VCaP (cell line): ENCODE measurements at regions not wholly inside any gene's neighbourhood (a gene's known extent, or its start where the extent isn't known, plus 50 kb on each side); places are given as distances from the start of the nearest gene placed in this dataset.

ENCODE experiments used
- H3K27ac ChIP-seq: fragments of 450-650 bp; 2 replicates; pipeline ENCODE4 v1.5.1; 2017
- TF ChIP-seq, protein P1 (sequence below): fragments of 450-650 bp; conservative IDR thresholded peaks from 2 replicates; pipeline ENCODE4 v1.5.1; 2017; ENCODE audit warnings: mild to moderate bottlenecking, moderate library complexity

DNA sequence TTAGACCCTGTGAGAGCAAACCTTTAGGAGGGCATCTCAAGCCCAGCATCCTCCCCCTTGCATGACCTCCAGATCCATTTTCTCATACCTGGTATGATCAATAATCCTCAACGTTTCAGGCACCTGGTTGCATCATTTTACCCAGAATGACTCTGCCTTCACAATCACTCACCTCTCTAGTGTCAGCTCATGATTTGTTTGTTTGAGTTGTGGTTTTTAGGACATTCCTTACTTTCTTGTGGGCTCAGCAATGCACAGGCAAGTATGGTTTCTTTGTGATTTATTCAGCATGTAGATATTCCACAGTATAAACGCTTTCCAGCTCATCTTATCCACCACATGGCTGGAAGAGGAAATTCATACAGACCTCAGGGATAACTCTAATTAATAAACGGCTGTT, 93.6 kb upstream of the CPEB2 start:
- no peak overlapping the region for H3K27ac ChIP-seq

DNA sequence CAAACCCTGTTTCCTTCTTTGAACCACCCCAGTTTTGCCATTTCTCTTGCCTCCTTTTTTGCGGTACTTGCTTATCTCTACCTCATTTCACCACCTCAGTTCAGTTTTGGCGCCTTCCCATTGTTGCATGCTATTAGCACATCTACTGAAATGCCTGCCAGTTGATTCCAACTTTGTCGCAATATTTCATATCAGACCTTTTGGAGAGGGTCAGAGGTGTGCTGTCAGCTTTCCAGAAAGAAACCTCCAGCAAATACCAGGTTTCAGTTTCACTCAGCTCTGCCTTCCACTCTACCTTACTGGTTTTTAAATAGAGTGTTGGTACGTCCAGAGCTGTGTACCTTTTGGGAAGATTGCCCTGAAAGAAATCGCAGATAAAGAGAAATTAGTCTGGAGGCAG, 91.9 kb upstream of the CPEB2 start:
- TF ChIP-seq, protein P1, sequence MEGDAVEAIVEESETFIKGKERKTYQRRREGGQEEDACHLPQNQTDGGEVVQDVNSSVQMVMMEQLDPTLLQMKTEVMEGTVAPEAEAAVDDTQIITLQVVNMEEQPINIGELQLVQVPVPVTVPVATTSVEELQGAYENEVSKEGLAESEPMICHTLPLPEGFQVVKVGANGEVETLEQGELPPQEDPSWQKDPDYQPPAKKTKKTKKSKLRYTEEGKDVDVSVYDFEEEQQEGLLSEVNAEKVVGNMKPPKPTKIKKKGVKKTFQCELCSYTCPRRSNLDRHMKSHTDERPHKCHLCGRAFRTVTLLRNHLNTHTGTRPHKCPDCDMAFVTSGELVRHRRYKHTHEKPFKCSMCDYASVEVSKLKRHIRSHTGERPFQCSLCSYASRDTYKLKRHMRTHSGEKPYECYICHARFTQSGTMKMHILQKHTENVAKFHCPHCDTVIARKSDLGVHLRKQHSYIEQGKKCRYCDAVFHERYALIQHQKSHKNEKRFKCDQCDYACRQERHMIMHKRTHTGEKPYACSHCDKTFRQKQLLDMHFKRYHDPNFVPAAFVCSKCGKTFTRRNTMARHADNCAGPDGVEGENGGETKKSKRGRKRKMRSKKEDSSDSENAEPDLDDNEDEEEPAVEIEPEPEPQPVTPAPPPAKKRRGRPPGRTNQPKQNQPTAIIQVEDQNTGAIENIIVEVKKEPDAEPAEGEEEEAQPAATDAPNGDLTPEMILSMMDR, result no peak
- no peak overlapping the region for H3K27ac ChIP-seq

More for the DNA sequence above, 93.6 kb upstream of the CPEB2 start:
- TF ChIP-seq, protein P1, result no peak

DNA sequence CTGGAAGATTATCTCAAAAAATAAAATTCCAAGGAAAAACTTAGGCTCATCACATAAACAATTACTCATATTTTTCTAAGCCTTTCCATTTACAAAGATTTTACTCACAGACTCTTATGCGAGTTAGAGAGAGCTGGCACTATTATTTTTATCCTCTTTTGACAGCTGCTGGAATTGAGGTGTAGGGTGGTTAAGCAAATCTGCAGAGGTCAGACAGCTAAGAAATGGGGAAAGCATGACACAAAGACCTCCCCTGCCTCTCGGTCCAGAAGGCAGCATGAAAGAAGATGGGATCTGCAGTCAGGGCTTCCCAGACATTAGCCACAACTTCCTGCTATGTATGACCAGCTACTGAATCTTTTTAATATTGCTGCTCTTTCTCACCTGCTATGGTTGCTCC, 89.9 kb upstream of the CPEB2 start:
- TF ChIP-seq, protein P1, result no peak
- no peak overlapping the region for H3K27ac ChIP-seq

DNA sequence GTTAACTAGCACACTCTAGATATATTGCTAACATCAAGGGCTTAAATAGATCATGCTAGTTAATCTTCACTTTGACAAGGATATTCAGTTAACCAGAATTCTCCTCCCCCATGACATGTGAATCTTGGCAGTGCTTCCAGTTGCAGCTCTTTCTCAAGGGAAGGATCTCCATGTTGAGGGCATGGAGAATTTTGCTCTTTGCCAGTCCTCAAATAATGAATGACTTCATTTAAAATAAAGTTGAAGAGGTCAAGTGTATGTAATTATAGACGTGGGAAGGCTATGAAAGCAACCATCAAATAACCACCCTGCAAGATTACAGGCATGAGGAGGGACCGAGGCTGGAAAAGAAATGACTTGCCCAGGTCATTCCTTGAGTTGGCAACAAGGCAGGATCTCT, 87.3 kb upstream of the CPEB2 start:
- TF ChIP-seq, protein P1, result no peak

DNA sequence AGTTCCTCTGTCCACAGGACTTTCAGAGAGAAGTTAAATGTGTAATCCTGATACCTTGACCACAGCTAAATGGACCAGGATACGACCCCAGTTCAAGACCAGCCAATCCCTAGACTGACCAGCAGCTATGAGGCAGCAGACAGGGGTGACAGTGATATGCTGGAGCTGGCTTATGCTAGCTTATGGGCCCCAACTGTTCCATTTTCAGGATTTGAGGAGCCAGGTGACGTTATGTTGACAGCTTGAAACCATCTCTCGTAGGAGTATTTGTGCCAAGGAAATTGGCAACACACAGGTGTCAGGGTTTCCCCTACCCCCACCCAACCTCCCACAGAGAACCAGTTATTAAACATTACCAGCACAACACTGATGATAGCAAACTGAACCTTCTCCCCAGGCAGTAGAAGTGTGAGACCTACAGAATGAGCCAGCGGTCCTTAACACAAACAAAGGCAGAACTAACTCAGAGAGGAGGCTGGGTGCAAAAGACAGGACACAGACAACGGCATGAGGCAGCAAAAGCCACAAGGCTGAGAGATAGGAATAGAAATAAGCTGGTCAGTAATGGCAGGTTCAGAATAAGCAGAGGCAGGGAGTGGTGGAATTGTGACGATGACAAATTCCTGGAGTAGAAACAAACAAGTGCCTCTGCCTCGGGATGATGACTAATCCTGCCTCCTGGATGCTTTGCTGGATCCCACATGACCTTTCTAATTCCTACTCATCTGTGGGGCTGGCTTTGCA, 85.6 kb upstream of the CPEB2 start:
- H3K27ac ChIP-seq, result peak overlapping the region; percentile 67

More for the DNA sequence above, 87.3 kb upstream of the CPEB2 start:
- H3K27ac ChIP-seq, result no peak overlapping the region

DNA sequence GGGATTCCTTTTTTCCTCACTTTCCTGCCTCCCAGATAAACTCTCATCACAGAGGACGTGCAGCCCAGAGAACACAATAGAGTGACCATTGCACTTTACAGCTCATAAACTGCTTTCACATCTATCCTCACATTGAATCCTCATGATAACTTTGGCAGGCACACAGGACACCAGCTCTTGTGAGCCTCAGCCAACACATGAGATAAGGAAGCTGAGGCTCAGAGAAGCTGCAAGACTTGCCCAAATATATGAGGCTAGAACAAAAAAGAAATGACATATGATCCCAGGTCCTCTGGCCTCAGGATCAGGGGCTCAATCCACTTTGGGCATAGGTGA, 85.0 kb upstream of the CPEB2 start:
- H3K27ac ChIP-seq, result peak overlapping the region; percentile 67
- TF ChIP-seq, protein P1, result no peak

More for the DNA sequence above, 85.6 kb upstream of the CPEB2 start:
- TF ChIP-seq, protein P1, result no peak

- no peak overlapping the region for H3K27ac ChIP-seq
Observed at GRCh38 chr4:14918336-14918735, 83.9 kb upstream of the CPEB2 start.

More at GRCh38 chr4:14918336-14918735, 83.9 kb upstream of the CPEB2 start:
- TF ChIP-seq, protein P1, result no peak
